Gastroesophageal sphincter (tissue), 3 donors: ENCODE measurements at regions not wholly inside any gene's neighbourhood (a gene's known extent, or its start where the extent isn't known, plus 50 kb on each side); places are given as distances from the start of the nearest gene placed in this dataset.

Source experiments
- CTCF ChIP-seq, 4 experiments: fragments of 200-600 bp in 2 of 4; fragments of 450-650 bp in 2 of 4; sonication (generic) in 1 of 4; IDR thresholded peaks; one replicate each; pipeline ENCODE4 v1.5.1; 2017 to 2019; ENCODE audit warnings: antibody characterized with exemption in 4 of 4, mild to moderate bottlenecking in 2 of 4, moderate library complexity in 2 of 4
- POLR2A ChIP-seq, 2 donors: fragments of 450-650 bp; IDR thresholded peaks; one replicate each; pipeline ENCODE4 v1.6.1; 2017; ENCODE audit warnings: antibody characterized with exemption in 2 of 2, mild to moderate bottlenecking in 2 of 2, moderate library complexity in 1 of 2
- POLR2AphosphoS5 ChIP-seq: sonication (generic); formaldehyde crosslinking; IDR thresholded peaks from one replicate; pipeline ENCODE4 v1.6.1; 2017; ENCODE audit warnings: antibody characterized with exemption

- TF ChIP-seq POLR2A (IDR thresholded peaks at IDR 0.05), result no peak
- TF ChIP-seq CTCF (IDR thresholded peaks at IDR 0.05), result no peak
- no peak for TF ChIP-seq POLR2AphosphoS5
These were observed 53.4 kb upstream of the HTATIP2 start for GRCh38 chr11:20310137-20310536.
